ENCODE measurements at regions not wholly inside any gene's neighbourhood (a gene's known extent, or its start where the extent isn't known, plus 50 kb on each side); places are given as distances from the start of the nearest gene placed in this dataset.

- CTCF ChIA-PET = no interaction called here
- BruUV-seq (replicated peaks) = no TSS peak
- no peaks in the 10 kb centered on the region for H3K4me1 ChIP-seq (ENCODE audit: control insufficient read depth, extremely low read depth, insufficient read depth, low read length)
- H3K27ac ChIP-seq (ENCODE audit: insufficient read depth, low read depth, low read length) = no peak overlapping the region
- no peak overlapping the region for H3K4me3 ChIP-seq (replicated peaks in 1 of 3; ENCODE audit: insufficient read depth in 1 of 3, low read depth in 1 of 3, low read length in 3 of 3)
- no peaks in the 10 kb centered on the region for H3K27me3 ChIP-seq (ENCODE audit: control insufficient read depth in 2 of 2, insufficient read depth in 2 of 2, low read length in 2 of 2)
- no peak overlapping the region for H3K9ac ChIP-seq (replicated peaks; ENCODE audit: extremely low read depth, insufficient read depth, low read length)
- H3K36me3 ChIP-seq (ENCODE audit: control insufficient read depth in 2 of 2, extremely low read depth in 1 of 2, insufficient read depth in 2 of 2, low read length in 2 of 2) = no peaks in the 10 kb centered on the region
- H3K9me1 ChIP-seq (replicated peaks; ENCODE audit: control insufficient read depth, extremely low read depth, insufficient read depth, low read length) = no peaks in the 10 kb centered on the region
- dilution Hi-C loops (cut with MboI; ENCODE audit: extremely low pct_ligation_motif_present, low sequenced_read_pairs) (no loop called here), intact Hi-C loops (cut with micrococcal nuclease) (no loop called here)
- H2AFZ ChIP-seq (ENCODE audit: low read depth, low read length) = no peak overlapping the region
- H3K9me3 ChIP-seq (replicated peaks; ENCODE audit: control insufficient read depth, insufficient read depth, low read length) = no peaks in the 10 kb centered on the region
- DNase-seq (ENCODE audit: low read depth, low spot score) = no peak
- no peak for TF ChIP-seq GATA2 (IDR thresholded peaks at IDR 0.05; ENCODE audit: insufficient read depth, insufficient read length, low read depth, low read length)
- no peak for TF ChIP-seq JUN (IDR thresholded peaks at IDR 0.05; ENCODE audit: borderline replicate concordance, insufficient read depth, insufficient read length, low read depth)
- TF ChIP-seq POLR2AphosphoS5 (IDR thresholded peaks at IDR 0.05; ENCODE audit: insufficient read depth, low read depth, low read length) = no peak
- TF ChIP-seq EZH2 (IDR thresholded peaks at IDR 0.05; ENCODE audit: borderline replicate concordance, low read depth, low read length, severe bottlenecking) = no peak
- no peak for TF ChIP-seq CTCF (IDR thresholded peaks at IDR 0.05; ENCODE audit: extremely low read depth in 1 of 2, insufficient read depth in 1 of 2, low read depth in 1 of 2, low read length in 2 of 2)
- TF ChIP-seq FOS (IDR thresholded peaks at IDR 0.05; ENCODE audit: borderline replicate concordance, insufficient read depth, low read length) = no peak
- no peak for TF ChIP-seq MAX (IDR thresholded peaks at IDR 0.05; ENCODE audit: insufficient read depth, insufficient read length)
- no peak for TF ChIP-seq POLR2A (IDR thresholded peaks at IDR 0.05; ENCODE audit: low read depth, low read length)
- no peak for TF ChIP-seq MYC (IDR thresholded peaks at IDR 0.05; ENCODE audit: low read depth, low read length)
- H3K79me2 ChIP-seq (ENCODE audit: control insufficient read depth, insufficient read depth, low read length) = no peaks in the 10 kb centered on the region
- no peaks in the 10 kb centered on the region for H4K20me1 ChIP-seq (replicated peaks; ENCODE audit: control insufficient read depth, extremely low read depth, insufficient read depth, low read length)
- POLR2A ChIA-PET = no interaction called here
- no peak overlapping the region for H3K4me2 ChIP-seq (ENCODE audit: insufficient read depth, low read length)
- FAIRE-seq = no peak
These were observed 684.6 kb downstream of the RFPL4B start for GRCh38 chr6:113031591-113032238.

All from endothelial cell of umbilical vein (primary cell).